ENCODE measurements at regions not wholly inside any gene's neighbourhood (a gene's known extent, or its start where the extent isn't known, plus 50 kb on each side); places are given as distances from the start of the nearest gene placed in this dataset.
"Not testable (repeated sequence)": the region's sequence is repeated elsewhere in the genome, so short reads cannot be mapped to it uniquely, and the experiment has no call there.

DNA sequence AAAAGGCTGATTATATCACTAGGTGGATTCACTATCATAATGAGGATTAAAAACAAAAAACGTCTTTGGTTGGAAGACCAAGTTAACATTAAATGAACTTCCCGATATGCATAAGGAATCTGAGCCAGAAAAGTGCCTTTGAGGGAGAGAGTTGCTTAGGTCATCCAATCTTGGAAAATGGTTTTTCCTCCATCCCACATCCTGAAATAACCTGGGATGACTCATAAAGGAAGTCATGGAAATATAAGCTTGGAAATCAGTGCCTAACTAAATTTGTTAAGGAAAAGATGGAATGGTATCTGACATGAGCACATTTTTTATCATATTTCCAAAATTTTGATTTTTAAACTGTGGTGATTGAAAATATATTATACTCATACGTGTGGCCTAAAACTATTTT, 66.0 kb downstream of the KBTBD8 start:
- H3K79me2 ChIP-seq (ENCODE audit: insufficient read depth, low read depth, low read length): no peaks in the 10 kb centered on the region
- DNase-seq (ENCODE audit: low spot score): no peak
- H3K4me3 ChIP-seq (ENCODE audit: low read depth, low read length, poor library complexity, severe bottlenecking): no peak overlapping the region
- no TSS peak for BruUV-seq (replicated peaks)
- peaks cover 9% of the 10 kb centered on the region for H3K4me1 ChIP-seq (ENCODE audit: insufficient read depth, low read length, poor library complexity, severe bottlenecking)
- H3K27ac ChIP-seq (ENCODE audit: low read depth, low read length, poor library complexity, severe bottlenecking): no peak overlapping the region
- H2AFZ ChIP-seq (ENCODE audit: low read length): no peak overlapping the region
- H3K9me2 ChIP-seq (ENCODE audit: insufficient read depth, low read length): no peaks in the 10 kb centered on the region
- H3K4me2 ChIP-seq (ENCODE audit: low read length): no peak overlapping the region
- H3K36me3 ChIP-seq (ENCODE audit: insufficient read depth, low read length): peaks cover 4% of the 10 kb centered on the region; the same call in 1 of the 2 replicates
- H3K9me3 ChIP-seq (ENCODE audit: low read length): peaks cover 6% of the 10 kb centered on the region; the same call in 1 of the 2 replicates
- intact Hi-C loops (cut with micrococcal nuclease; ENCODE audit: unreplicated experiment): no loop called here
- H4K20me1 ChIP-seq (ENCODE audit: insufficient read depth, low read length): no peaks in the 10 kb centered on the region
- no peak for TF ChIP-seq EZH2phosphoT487 (IDR thresholded peaks at IDR 0.05; ENCODE audit: borderline replicate concordance, low read depth, low read length)
- TF ChIP-seq CTCF (conservative IDR thresholded peaks at IDR 0.05; ENCODE audit: low read length): no peak
- CTCF ChIA-PET (ENCODE audit: unreplicated experiment): no interaction called here
- POLR2A ChIA-PET: interaction anchor here (0.7 to 1.6 kb wide), 3 partner anchors 14 to 754 kb away, joined by 3 to 5 read pairs (median 3); no protein-coding TSS in a partner anchor

DNA sequence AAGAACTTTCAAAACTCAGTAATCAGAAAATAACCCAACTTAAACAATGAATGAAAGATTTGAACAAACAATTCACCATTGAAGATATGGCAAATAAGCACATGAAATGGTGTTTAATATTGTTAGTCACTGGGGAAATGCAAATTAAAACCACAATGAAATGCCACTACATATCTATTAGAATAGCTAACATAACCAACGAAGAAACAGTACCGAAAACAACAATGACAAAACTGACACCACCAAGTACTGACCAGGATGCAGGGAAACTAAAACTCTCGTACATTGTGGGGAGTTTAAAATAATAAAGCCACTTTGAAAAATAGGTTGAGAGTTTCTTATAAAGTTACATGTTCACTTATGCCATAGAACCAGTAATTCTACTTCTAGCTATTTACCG, 69.1 kb downstream of the KBTBD8 start:
- CTCF ChIA-PET (ENCODE audit: unreplicated experiment): no interaction called here
- POLR2A ChIA-PET: interaction anchor here (0.6 to 1.6 kb wide), 6 partner anchors 10 to 37 kb away, joined by 4 to 6 read pairs (median 4); no protein-coding TSS in a partner anchor
- H3K9me3 ChIP-seq (ENCODE audit: low read length): no peaks in the 10 kb centered on the region
- H3K4me3 ChIP-seq (ENCODE audit: low read depth, low read length, poor library complexity, severe bottlenecking): no peak overlapping the region
- no peaks in the 10 kb centered on the region for H4K20me1 ChIP-seq (ENCODE audit: insufficient read depth, low read length)
- no TSS peak for BruUV-seq (replicated peaks)
- H3K4me1 ChIP-seq (ENCODE audit: insufficient read depth, low read length, poor library complexity, severe bottlenecking): peaks cover 11% of the 10 kb centered on the region
- 0 out of 2 replicates have a peak overlapping the region, but pooled peaks have one; percentile 0 for H3K4me2 ChIP-seq (ENCODE audit: low read length)
- intact Hi-C loops (cut with micrococcal nuclease; ENCODE audit: unreplicated experiment): no loop called here
- DNase-seq (ENCODE audit: low spot score): no peak
- no peaks in the 10 kb centered on the region for H3K36me3 ChIP-seq (ENCODE audit: insufficient read depth, low read length)
- no peaks in the 10 kb centered on the region for H3K79me2 ChIP-seq (ENCODE audit: insufficient read depth, low read depth, low read length)
- no peaks in the 10 kb centered on the region for H3K9me2 ChIP-seq (ENCODE audit: insufficient read depth, low read length)
- TF ChIP-seq EZH2phosphoT487 (IDR thresholded peaks at IDR 0.05; ENCODE audit: borderline replicate concordance, low read depth, low read length) (no peak), CTCF (conservative IDR thresholded peaks at IDR 0.05; ENCODE audit: low read length) (no peak)
- H3K27ac ChIP-seq (ENCODE audit: low read depth, low read length, poor library complexity, severe bottlenecking): no peak overlapping the region
- H2AFZ ChIP-seq (ENCODE audit: low read length): peak overlapping the region; percentile 70; the same call in 1 of the 2 replicates

- H3K9me3 ChIP-seq (ENCODE audit: low read length); BruUV-seq (replicated peaks); H3K36me3 ChIP-seq (ENCODE audit: insufficient read depth, low read length); H4K20me1 ChIP-seq (ENCODE audit: insufficient read depth, low read length); H2AFZ ChIP-seq (ENCODE audit: low read length); H3K4me2 ChIP-seq (ENCODE audit: low read length); intact Hi-C loops (cut with micrococcal nuclease; ENCODE audit: unreplicated experiment); H3K9me2 ChIP-seq (ENCODE audit: insufficient read depth, low read length); DNase-seq (ENCODE audit: low spot score); H3K4me3 ChIP-seq (ENCODE audit: low read depth, low read length, poor library complexity, severe bottlenecking); H3K27ac ChIP-seq (ENCODE audit: low read depth, low read length, poor library complexity, severe bottlenecking); CTCF ChIA-PET (ENCODE audit: unreplicated experiment); H3K79me2 ChIP-seq (ENCODE audit: insufficient read depth, low read depth, low read length); H3K4me1 ChIP-seq (ENCODE audit: insufficient read depth, low read length, poor library complexity, severe bottlenecking): not testable (repeated sequence)
- POLR2A ChIA-PET: interaction anchor here (0.6 to 0.9 kb wide), 2 partner anchors 11 to 939 kb away, joined by 3 read pairs; no protein-coding TSS in a partner anchor
Measured at GRCh38 chr3:67072640-67073039, 74.5 kb downstream of the KBTBD8 start.
